ENCODE measurements at regions not wholly inside any gene's neighbourhood (a gene's known extent, or its start where the extent isn't known, plus 50 kb on each side); places are given as distances from the start of the nearest gene placed in this dataset.

GRCh38 chr6:164528539-164528938 lies 780.9 kb downstream of the C6orf118 start:
- WGBS (ENCODE audit: insufficient coverage, low coverage, missing lambda C conversion rate): 3% methylated on average over 3 of the region's 3 CpGs
- in situ Hi-C loops (cut with MboI): no loop called here
- Histone ChIP-seq H2AFZ (ENCODE audit: low read depth, low read length) (no peak overlapping the region), H4K20me1 (replicated peaks; ENCODE audit: control insufficient read depth, insufficient read depth, low read length) (no peaks in the 10 kb centered on the region), H3K9me1 (ENCODE audit: control insufficient read depth, insufficient read depth, low read length) (no peaks in the 10 kb centered on the region), H3K79me2 (ENCODE audit: control insufficient read depth, insufficient read depth, low read length) (no peaks in the 10 kb centered on the region), H3K27me3 (ENCODE audit: control insufficient read depth in 2 of 2, insufficient read depth in 2 of 2, low read length in 2 of 2) (no peaks in the 10 kb centered on the region), H3K4me2 (ENCODE audit: insufficient read depth, low read length) (no peak overlapping the region), H3K9me3 (replicated peaks; ENCODE audit: control insufficient read depth, insufficient read depth, low read depth, low read length) (no peaks in the 10 kb centered on the region; the same call in 1 of the 2 replicates), H3K27ac (ENCODE audit: extremely low read depth, low read depth, low read length) (no peak overlapping the region), H3K4me1 (replicated peaks in 1 of 2; ENCODE audit: control insufficient read depth in 2 of 2, insufficient read depth in 2 of 2, low read length in 2 of 2) (no peaks in the 10 kb centered on the region), H3K4me3 (no peak overlapping the region), H3K9ac (ENCODE audit: insufficient read depth in 1 of 2, low read depth in 2 of 2, low read length in 2 of 2) (no peak overlapping the region), H3K36me3 (ENCODE audit: control insufficient read depth, insufficient read depth, low read length) (no peaks in the 10 kb centered on the region)
- FAIRE-seq (no peak), DNase-seq (ENCODE audit: extremely low read depth in 1 of 4, low spot score in 3 of 4) (no peak), ATAC-seq (no peak)
- POLR2A ChIA-PET: no interaction called here
- no TSS peak for BruUV-seq (replicated peaks)
- CTCF ChIA-PET (ENCODE audit: low intra/inter-chr PET ratio): no interaction called here
- no peak for TF ChIP-seq MBD2 (IDR thresholded peaks at IDR 0.05; ENCODE audit: borderline replicate concordance, low read depth)
- no peak for TF ChIP-seq ESRRB (CRISPR knock-in tag; IDR thresholded peaks at IDR 0.05; ENCODE audit: borderline replicate concordance)
- TF ChIP-seq ZZZ3 (IDR thresholded peaks at IDR 0.05): no peak
- TF ChIP-seq NR4A1 (CRISPR knock-in tag; IDR thresholded peaks at IDR 0.05): no peak
- no peak for TF ChIP-seq NR4A1 (tag; IDR thresholded peaks at IDR 0.05)
- TF ChIP-seq ZNF212 (CRISPR knock-in tag; IDR thresholded peaks at IDR 0.05): no peak
- intact Hi-C loops (cut with micrococcal nuclease): no loop called here

- ATAC-seq (no peak), DNase-seq (ENCODE audit: extremely low read depth in 1 of 4, low spot score in 3 of 4) (no peak), FAIRE-seq (no peak)
- H3K4me3 ChIP-seq: no peak overlapping the region
- H2AFZ ChIP-seq (ENCODE audit: low read depth, low read length): no peak overlapping the region
- H3K27me3 ChIP-seq (ENCODE audit: control insufficient read depth in 2 of 2, insufficient read depth in 2 of 2, low read length in 2 of 2): no peaks in the 10 kb centered on the region
- H3K27ac ChIP-seq (ENCODE audit: extremely low read depth, low read depth, low read length): no peak overlapping the region
- ChIA-PET CTCF (ENCODE audit: low intra/inter-chr PET ratio) (no interaction called here), POLR2A (no interaction called here)
- intact Hi-C loops (cut with micrococcal nuclease): no loop called here
- no peaks in the 10 kb centered on the region for H3K79me2 ChIP-seq (ENCODE audit: control insufficient read depth, insufficient read depth, low read length)
- in situ Hi-C loops (cut with MboI): no loop called here
- no peaks in the 10 kb centered on the region for H3K9me1 ChIP-seq (ENCODE audit: control insufficient read depth, insufficient read depth, low read length)
- no peaks in the 10 kb centered on the region for H4K20me1 ChIP-seq (replicated peaks; ENCODE audit: control insufficient read depth, insufficient read depth, low read length)
- WGBS (ENCODE audit: insufficient coverage, low coverage, missing lambda C conversion rate): 0% methylated on average over 1 of the region's 1 CpG
- BruUV-seq (replicated peaks): no TSS peak
- no peaks in the 10 kb centered on the region; the same call in 1 of the 2 replicates for H3K9me3 ChIP-seq (replicated peaks; ENCODE audit: control insufficient read depth, insufficient read depth, low read depth, low read length)
- no peak overlapping the region for H3K4me2 ChIP-seq (ENCODE audit: insufficient read depth, low read length)
- no peaks in the 10 kb centered on the region for H3K4me1 ChIP-seq (replicated peaks in 1 of 2; ENCODE audit: control insufficient read depth in 2 of 2, insufficient read depth in 2 of 2, low read length in 2 of 2)
- H3K36me3 ChIP-seq (ENCODE audit: control insufficient read depth, insufficient read depth, low read length): no peaks in the 10 kb centered on the region
- H3K9ac ChIP-seq (ENCODE audit: insufficient read depth in 1 of 2, low read depth in 2 of 2, low read length in 2 of 2): no peak overlapping the region
- TF ChIP-seq ZNF347 (CRISPR knock-in tag; IDR thresholded peaks at IDR 0.05; ENCODE audit: low read depth) (no peak), MAFK (IDR thresholded peaks at IDR 0.05; ENCODE audit: low read length) (no peak), TAF7 (tag; IDR thresholded peaks at IDR 0.05) (no peak), HCFC1 (IDR thresholded peaks at IDR 0.05; ENCODE audit: low read depth, low read length) (no peak), PHF20 (IDR thresholded peaks at IDR 0.05; ENCODE audit: partially characterized antibody) (no peak), RBM22 (IDR thresholded peaks at IDR 0.05; ENCODE audit: low read depth, low read length, poor library complexity, severe bottlenecking) (no peak)
These were observed 786.2 kb downstream of the C6orf118 start for GRCh38 chr6:164523087-164523654.

Measured in K562 (cell line).